Calu3 (cell line): ENCODE measurements at regions not wholly inside any gene's neighbourhood (a gene's known extent, or its start where the extent isn't known, plus 50 kb on each side); places are given as distances from the start of the nearest gene placed in this dataset.

Experiments used
- BruUV-seq: library from RNA; stranded (reverse); fragments of 400-500 nt; replicated peaks from 2 replicates; lab custom pipeline; 2021; lab: Mats Ljungman, UMichigan
- CTCF ChIA-PET: fragments of 300-600 bp; sonication (Branson Sonifier 250); formaldehyde crosslinking; loops from one replicate; lab custom pipeline; 2022; ENCODE audit warnings: antibody characterized with exemption; lab: Charles Lee
- DNase-seq: peaks from one replicate; pipeline ENCODE4 v3.0.0; 2022
- H3K27ac Mint-ChIP-seq: one replicate; pipeline ENCODE4 v1.8.0; 2022; ENCODE audit warnings: mixed read lengths; ENCODE audit not compliant: unreplicated experiment
- H3K27me3 Mint-ChIP-seq: one replicate; pipeline ENCODE4 v1.8.0; 2022; ENCODE audit warnings: mixed read lengths; ENCODE audit not compliant: unreplicated experiment
- H3K36me3 Mint-ChIP-seq: one replicate; pipeline ENCODE4 v1.8.0; 2022; ENCODE audit warnings: mild to moderate bottlenecking, moderate library complexity, mixed read lengths; ENCODE audit not compliant: insufficient read depth, unreplicated experiment
- H3K4me1 Mint-ChIP-seq: one replicate; pipeline ENCODE4 v1.8.0; 2022; ENCODE audit warnings: mild to moderate bottlenecking, low read depth, mixed read lengths; ENCODE audit not compliant: unreplicated experiment
- H3K4me3 Mint-ChIP-seq: one replicate; pipeline ENCODE4 v1.8.0; 2022; ENCODE audit warnings: mild to moderate bottlenecking, low read depth, moderate library complexity, mixed read lengths; ENCODE audit not compliant: unreplicated experiment
- H3K9me3 Mint-ChIP-seq: one replicate; pipeline ENCODE4 v1.8.0; 2022; ENCODE audit warnings: low read depth, mixed read lengths; ENCODE audit not compliant: unreplicated experiment
- intact Hi-C: fragments of 100-400 bp; cut with micrococcal nuclease; formaldehyde crosslinking; loops from one replicate; pipeline ENCODE4 v1.10.0; 2022; ENCODE audit not compliant: unreplicated experiment
- TF ChIP-seq, protein P1 (sequence below): fragments of 200-600 bp; IDR thresholded peaks from one replicate; pipeline ENCODE4 v1.8.0; 2022; ENCODE audit warnings: antibody characterized with exemption; ENCODE audit not compliant: unreplicated experiment

DNA sequence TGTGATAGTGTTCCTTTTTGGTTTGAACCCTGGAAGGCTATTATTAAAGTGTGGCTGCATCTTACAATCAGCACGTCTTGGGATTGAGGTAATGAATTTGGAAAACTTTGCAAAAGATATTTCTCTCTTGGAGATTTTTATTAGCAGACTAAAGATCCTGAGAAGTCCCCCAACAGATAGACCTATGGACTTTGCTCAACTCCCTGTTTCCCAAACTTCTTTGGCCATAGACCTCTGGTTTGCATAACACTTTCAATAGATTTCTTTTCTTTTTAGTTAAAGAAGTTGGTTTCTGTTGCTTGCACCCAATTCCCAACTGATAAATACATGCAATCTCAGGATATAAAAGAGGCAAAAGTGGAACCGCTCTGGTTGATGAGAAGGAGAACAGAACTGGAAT lies 465.8 kb upstream of the PROK2 start:
- Mint-ChIP-seq H3K27ac (no peak overlapping the region), H3K4me1 (peaks cover 1% of the 10 kb centered on the region), H3K36me3 (no peaks in the 10 kb centered on the region), H3K9me3 (no peaks in the 10 kb centered on the region), H3K27me3 (peaks cover 90% of the 10 kb centered on the region), H3K4me3 (no peak overlapping the region)
- TF ChIP-seq, protein P1, sequence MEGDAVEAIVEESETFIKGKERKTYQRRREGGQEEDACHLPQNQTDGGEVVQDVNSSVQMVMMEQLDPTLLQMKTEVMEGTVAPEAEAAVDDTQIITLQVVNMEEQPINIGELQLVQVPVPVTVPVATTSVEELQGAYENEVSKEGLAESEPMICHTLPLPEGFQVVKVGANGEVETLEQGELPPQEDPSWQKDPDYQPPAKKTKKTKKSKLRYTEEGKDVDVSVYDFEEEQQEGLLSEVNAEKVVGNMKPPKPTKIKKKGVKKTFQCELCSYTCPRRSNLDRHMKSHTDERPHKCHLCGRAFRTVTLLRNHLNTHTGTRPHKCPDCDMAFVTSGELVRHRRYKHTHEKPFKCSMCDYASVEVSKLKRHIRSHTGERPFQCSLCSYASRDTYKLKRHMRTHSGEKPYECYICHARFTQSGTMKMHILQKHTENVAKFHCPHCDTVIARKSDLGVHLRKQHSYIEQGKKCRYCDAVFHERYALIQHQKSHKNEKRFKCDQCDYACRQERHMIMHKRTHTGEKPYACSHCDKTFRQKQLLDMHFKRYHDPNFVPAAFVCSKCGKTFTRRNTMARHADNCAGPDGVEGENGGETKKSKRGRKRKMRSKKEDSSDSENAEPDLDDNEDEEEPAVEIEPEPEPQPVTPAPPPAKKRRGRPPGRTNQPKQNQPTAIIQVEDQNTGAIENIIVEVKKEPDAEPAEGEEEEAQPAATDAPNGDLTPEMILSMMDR = no peak
- DNase-seq = no peak
- CTCF ChIA-PET = no interaction called here
- no TSS peak for BruUV-seq
- intact Hi-C loops = no loop called here

GRCh38 chr3:72248869-72249268 lies 463.9 kb upstream of the PROK2 start:
- Mint-ChIP-seq H3K36me3 (no peaks in the 10 kb centered on the region), H3K27ac (no peak overlapping the region), H3K4me1 (no peaks in the 10 kb centered on the region), H3K9me3 (no peaks in the 10 kb centered on the region), H3K4me3 (no peak overlapping the region), H3K27me3 (peaks cover 98% of the 10 kb centered on the region)
- CTCF ChIA-PET = no interaction called here
- no TSS peak for BruUV-seq
- no peak for DNase-seq
- TF ChIP-seq, protein P1 = no peak
- intact Hi-C loops = no loop called here

DNA sequence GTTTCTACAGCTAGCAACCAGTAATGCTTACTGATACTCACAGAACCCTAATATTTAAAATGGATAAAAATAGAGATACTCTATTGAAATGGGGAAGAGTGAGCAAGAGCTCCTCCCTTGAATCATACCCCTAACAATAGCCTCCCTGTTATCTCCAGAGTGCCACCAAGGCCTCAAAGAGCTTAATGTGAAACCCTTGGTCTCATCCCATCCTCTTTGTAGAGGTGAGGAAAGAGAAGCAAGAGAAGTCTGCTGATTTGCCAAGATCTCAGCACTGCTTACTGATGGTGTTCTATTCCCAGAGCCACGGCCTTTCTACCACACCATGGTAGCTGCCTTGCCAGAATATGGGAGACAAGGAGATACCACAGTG lies 463.4 kb upstream of the PROK2 start:
- CTCF ChIA-PET = no interaction called here
- DNase-seq = no peak
- intact Hi-C loops = no loop called here
- Mint-ChIP-seq H3K36me3 (no peaks in the 10 kb centered on the region), H3K27me3 (peaks cover 98% of the 10 kb centered on the region), H3K4me1 (no peaks in the 10 kb centered on the region), H3K9me3 (no peaks in the 10 kb centered on the region), H3K27ac (no peak overlapping the region), H3K4me3 (no peak overlapping the region)
- BruUV-seq = no TSS peak
- TF ChIP-seq, protein P1 = no peak

GRCh38 chr3:72247645-72248388 lies 462.9 kb upstream of the PROK2 start:
- DNase-seq = no peak
- no peaks in the 10 kb centered on the region for H3K4me1 Mint-ChIP-seq
- no TSS peak for BruUV-seq

More at GRCh38 chr3:72247645-72248388, 462.9 kb upstream of the PROK2 start:
- TF ChIP-seq, protein P1 = no peak
- Mint-ChIP-seq H3K27ac (no peak overlapping the region), H3K9me3 (no peaks in the 10 kb centered on the region), H3K4me3 (no peak overlapping the region), H3K27me3 (peaks cover 93% of the 10 kb centered on the region), H3K36me3 (no peaks in the 10 kb centered on the region)
- CTCF ChIA-PET = no interaction called here
- intact Hi-C loops = no loop called here
